Neural cell (in vitro differentiated cells): ENCODE measurements at regions not wholly inside any gene's neighbourhood (a gene's known extent, or its start where the extent isn't known, plus 50 kb on each side); places are given as distances from the start of the nearest gene placed in this dataset.

Source experiments
- EP300 ChIP-seq: fragments of 450-650 bp; conservative IDR thresholded peaks from 2 replicates; pipeline ENCODE4 v1.6.1; 2014; ENCODE audit warnings: antibody characterized with exemption, mild to moderate bottlenecking, moderate library complexity; ENCODE audit not compliant: poor library complexity, severe bottlenecking
- EZH2 ChIP-seq: fragments of 200-600, 300-800 bp; shearing (Covaris generic), sonication (generic); IDR thresholded peaks from 2 replicates; pipeline ENCODE4 v1.6.1; 2014; ENCODE audit warnings: antibody characterized with exemption, low read length, borderline replicate concordance, mild to moderate bottlenecking; ENCODE audit not compliant: insufficient read depth, poor library complexity, severe bottlenecking
- RAD21 ChIP-seq: fragments of 450-650 bp; conservative IDR thresholded peaks from 2 replicates; pipeline ENCODE4 v1.6.1; 2014; ENCODE audit warnings: antibody characterized with exemption, mild to moderate bottlenecking, moderate library complexity
- TAF1 ChIP-seq: IDR thresholded peaks from 2 replicates; pipeline ENCODE4 v1.6.1; 2012; ENCODE audit warnings: low read depth
- TF ChIP-seq, protein P1 (sequence below): fragments of 450-650 bp; IDR thresholded peaks from 2 replicates; pipeline ENCODE4 v1.5.1; 2014; ENCODE audit warnings: antibody characterized with exemption, mild to moderate bottlenecking, moderate library complexity; ENCODE audit not compliant: poor library complexity, severe bottlenecking

DNA sequence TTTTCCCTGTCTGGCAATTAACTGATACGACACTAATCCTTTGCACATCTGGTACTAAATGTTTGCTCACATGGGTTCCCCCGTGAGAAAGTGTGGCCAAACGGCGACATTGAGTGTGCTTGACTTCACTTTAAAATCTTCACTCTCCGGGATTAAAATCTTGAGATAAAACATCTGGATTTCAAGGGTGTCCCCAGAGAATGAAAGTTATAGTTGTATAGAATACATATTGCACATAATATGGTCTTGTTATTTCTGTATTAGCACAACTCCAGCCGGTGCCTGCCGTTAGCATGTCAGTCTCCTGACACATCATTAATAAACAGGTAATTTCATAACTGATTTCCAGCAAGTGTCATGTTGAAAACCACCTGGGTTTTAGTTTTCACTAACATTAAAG, 749.0 kb upstream of the SOX9 start:
- TF ChIP-seq, protein P1, sequence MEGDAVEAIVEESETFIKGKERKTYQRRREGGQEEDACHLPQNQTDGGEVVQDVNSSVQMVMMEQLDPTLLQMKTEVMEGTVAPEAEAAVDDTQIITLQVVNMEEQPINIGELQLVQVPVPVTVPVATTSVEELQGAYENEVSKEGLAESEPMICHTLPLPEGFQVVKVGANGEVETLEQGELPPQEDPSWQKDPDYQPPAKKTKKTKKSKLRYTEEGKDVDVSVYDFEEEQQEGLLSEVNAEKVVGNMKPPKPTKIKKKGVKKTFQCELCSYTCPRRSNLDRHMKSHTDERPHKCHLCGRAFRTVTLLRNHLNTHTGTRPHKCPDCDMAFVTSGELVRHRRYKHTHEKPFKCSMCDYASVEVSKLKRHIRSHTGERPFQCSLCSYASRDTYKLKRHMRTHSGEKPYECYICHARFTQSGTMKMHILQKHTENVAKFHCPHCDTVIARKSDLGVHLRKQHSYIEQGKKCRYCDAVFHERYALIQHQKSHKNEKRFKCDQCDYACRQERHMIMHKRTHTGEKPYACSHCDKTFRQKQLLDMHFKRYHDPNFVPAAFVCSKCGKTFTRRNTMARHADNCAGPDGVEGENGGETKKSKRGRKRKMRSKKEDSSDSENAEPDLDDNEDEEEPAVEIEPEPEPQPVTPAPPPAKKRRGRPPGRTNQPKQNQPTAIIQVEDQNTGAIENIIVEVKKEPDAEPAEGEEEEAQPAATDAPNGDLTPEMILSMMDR, result no peak
- TF ChIP-seq EZH2 (no peak), EP300 (no peak), TAF1 (no peak), RAD21 (no peak)
